ENCODE measurements at regions not wholly inside any gene's neighbourhood (a gene's known extent, or its start where the extent isn't known, plus 50 kb on each side); places are given as distances from the start of the nearest gene placed in this dataset.

- DNase-seq, result no peak
Observed at GRCh38 chr11:110824912-110825620, 112.8 kb upstream of the ARHGAP20 start.

- no peak for DNase-seq
Observed at GRCh38 chr11:110818032-110818687, 105.9 kb upstream of the ARHGAP20 start.

- DNase-seq, result no peak
Observed at GRCh38 chr11:110812086-110812733, 100.0 kb upstream of the ARHGAP20 start.

GRCh38 chr11:110809417-110810199, 97.4 kb upstream of the ARHGAP20 start:
- DNase-seq, result no peak

GRCh38 chr11:110808248-110808647, 96.0 kb upstream of the ARHGAP20 start:
- DNase-seq, result no peak

GRCh38 chr11:110807801-110808200, 95.6 kb upstream of the ARHGAP20 start:
- DNase-seq, result no peak

- no peak for DNase-seq
Observed at GRCh38 chr11:110805756-110806155, 93.5 kb upstream of the ARHGAP20 start.

GRCh38 chr11:110802162-110802561, 89.9 kb upstream of the ARHGAP20 start:
- DNase-seq, result no peak

- no peak for DNase-seq
Observed at GRCh38 chr11:110801328-110801727, 89.1 kb upstream of the ARHGAP20 start.

- no peak for DNase-seq
Observed at GRCh38 chr11:110798201-110798900, 86.1 kb upstream of the ARHGAP20 start.

- no peak for DNase-seq
Observed at GRCh38 chr11:110797453-110797852, 85.2 kb upstream of the ARHGAP20 start.

- DNase-seq, result no peak
Observed at GRCh38 chr11:110795112-110795624, 82.9 kb upstream of the ARHGAP20 start.

GRCh38 chr11:110793556-110793955, 81.3 kb upstream of the ARHGAP20 start:
- no peak for DNase-seq

- no peak for DNase-seq
Observed at GRCh38 chr11:110791621-110792020, 79.4 kb upstream of the ARHGAP20 start.

- DNase-seq, result no peak
Observed at GRCh38 chr11:110787680-110788079, 75.4 kb upstream of the ARHGAP20 start.

GRCh38 chr11:110786226-110786902, 74.1 kb upstream of the ARHGAP20 start:
- DNase-seq, result no peak

GRCh38 chr11:110785398-110785797, 73.2 kb upstream of the ARHGAP20 start:
- no peak for DNase-seq

- no peak for DNase-seq
Observed at GRCh38 chr11:110782616-110783015, 70.4 kb upstream of the ARHGAP20 start.

- no peak for DNase-seq
Observed at GRCh38 chr11:110779108-110779507, 66.9 kb upstream of the ARHGAP20 start.

- no peak for DNase-seq
Observed at GRCh38 chr11:110778343-110778742, 66.1 kb upstream of the ARHGAP20 start.

GRCh38 chr11:110777775-110778174, 65.5 kb upstream of the ARHGAP20 start:
- DNase-seq, result no peak

- DNase-seq, result no peak
Observed at GRCh38 chr11:110776081-110776480, 63.8 kb upstream of the ARHGAP20 start.

Data from NCI-H1694 (cell line).